ENCODE measurements at regions not wholly inside any gene's neighbourhood (a gene's known extent, or its start where the extent isn't known, plus 50 kb on each side); places are given as distances from the start of the nearest gene placed in this dataset.

GRCh38 chr18:59959606-59960005 is 59.8 kb downstream of the PMAIP1 start:
- intact Hi-C loops (cut with micrococcal nuclease; ENCODE audit: unreplicated experiment), result no loop called here
- ChIA-PET CTCF (no interaction called here), POLR2A (ENCODE audit: low non-redundant PET) (no interaction called here)

GRCh38 chr18:59959073-59959472 is 59.3 kb downstream of the PMAIP1 start:
- intact Hi-C loops (cut with micrococcal nuclease; ENCODE audit: unreplicated experiment), result no loop called here
- no peak for TF ChIP-seq CTCF (conservative IDR thresholded peaks at IDR 0.05; ENCODE audit: low read depth, low read length)
- no peak for TF ChIP-seq EZH2 (IDR thresholded peaks at IDR 0.05; ENCODE audit: borderline replicate concordance, low read depth, low read length, poor library complexity, severe bottlenecking)
- no TSS peak for BruUV-seq (replicated peaks)
- Histone ChIP-seq H3K27ac (ENCODE audit: low read depth, low read length, poor library complexity, severe bottlenecking) (no peak overlapping the region), H3K4me3 (ENCODE audit: low read depth, low read length, poor library complexity, severe bottlenecking) (no peak overlapping the region), H3K36me3 (ENCODE audit: insufficient read depth, low read length, poor library complexity, severe bottlenecking) (no peaks in the 10 kb centered on the region), H3K4me1 (ENCODE audit: insufficient read depth, low read length, poor library complexity, severe bottlenecking) (peaks cover 3% of the 10 kb centered on the region), H3K27me3 (replicated peaks; ENCODE audit: insufficient read depth, low read depth, low read length, poor library complexity) (no peaks in the 10 kb centered on the region), H3K9me3 (ENCODE audit: low read depth, low read length, poor library complexity, severe bottlenecking) (no peaks in the 10 kb centered on the region)
- POLR2A ChIA-PET (ENCODE audit: low non-redundant PET), result no interaction called here
- CTCF ChIA-PET, result no interaction called here
- no peak for DNase-seq (ENCODE audit: low spot score)

More at GRCh38 chr18:59959606-59960005, 59.8 kb downstream of the PMAIP1 start:
- BruUV-seq (replicated peaks), result no TSS peak
- Histone ChIP-seq H3K36me3 (ENCODE audit: insufficient read depth, low read length, poor library complexity, severe bottlenecking) (no peaks in the 10 kb centered on the region), H3K9me3 (ENCODE audit: low read depth, low read length, poor library complexity, severe bottlenecking) (no peaks in the 10 kb centered on the region), H3K4me3 (ENCODE audit: low read depth, low read length, poor library complexity, severe bottlenecking) (no peak overlapping the region), H3K27ac (ENCODE audit: low read depth, low read length, poor library complexity, severe bottlenecking) (no peak overlapping the region), H3K27me3 (replicated peaks; ENCODE audit: insufficient read depth, low read depth, low read length, poor library complexity) (no peaks in the 10 kb centered on the region), H3K4me1 (ENCODE audit: insufficient read depth, low read length, poor library complexity, severe bottlenecking) (peaks cover 3% of the 10 kb centered on the region)
- TF ChIP-seq EZH2 (IDR thresholded peaks at IDR 0.05; ENCODE audit: borderline replicate concordance, low read depth, low read length, poor library complexity, severe bottlenecking) (no peak), CTCF (conservative IDR thresholded peaks at IDR 0.05; ENCODE audit: low read depth, low read length) (no peak)
- no peak for DNase-seq (ENCODE audit: low spot score)

- POLR2A ChIA-PET (ENCODE audit: low non-redundant PET), result no interaction called here
These were observed 58.2 kb downstream of the PMAIP1 start for GRCh38 chr18:59957957-59958356.

More at GRCh38 chr18:59957957-59958356, 58.2 kb downstream of the PMAIP1 start:
- BruUV-seq (replicated peaks), result no TSS peak
- Histone ChIP-seq H3K27me3 (replicated peaks; ENCODE audit: insufficient read depth, low read depth, low read length, poor library complexity) (no peaks in the 10 kb centered on the region), H3K27ac (ENCODE audit: low read depth, low read length, poor library complexity, severe bottlenecking) (no peak overlapping the region), H3K4me1 (ENCODE audit: insufficient read depth, low read length, poor library complexity, severe bottlenecking) (peaks cover 3% of the 10 kb centered on the region), H3K36me3 (ENCODE audit: insufficient read depth, low read length, poor library complexity, severe bottlenecking) (no peaks in the 10 kb centered on the region), H3K9me3 (ENCODE audit: low read depth, low read length, poor library complexity, severe bottlenecking) (no peaks in the 10 kb centered on the region), H3K4me3 (ENCODE audit: low read depth, low read length, poor library complexity, severe bottlenecking) (no peak overlapping the region)
- CTCF ChIA-PET, result no interaction called here
- no peak for TF ChIP-seq EZH2 (IDR thresholded peaks at IDR 0.05; ENCODE audit: borderline replicate concordance, low read depth, low read length, poor library complexity, severe bottlenecking)
- TF ChIP-seq CTCF (conservative IDR thresholded peaks at IDR 0.05; ENCODE audit: low read depth, low read length), result no peak
- intact Hi-C loops (cut with micrococcal nuclease; ENCODE audit: unreplicated experiment), result no loop called here
- DNase-seq (ENCODE audit: low spot score), result peak; percentile 57

Data from A673 (cell line).